ENCODE measurements at regions not wholly inside any gene's neighbourhood (a gene's known extent, or its start where the extent isn't known, plus 50 kb on each side); places are given as distances from the start of the nearest gene placed in this dataset.

DNA sequence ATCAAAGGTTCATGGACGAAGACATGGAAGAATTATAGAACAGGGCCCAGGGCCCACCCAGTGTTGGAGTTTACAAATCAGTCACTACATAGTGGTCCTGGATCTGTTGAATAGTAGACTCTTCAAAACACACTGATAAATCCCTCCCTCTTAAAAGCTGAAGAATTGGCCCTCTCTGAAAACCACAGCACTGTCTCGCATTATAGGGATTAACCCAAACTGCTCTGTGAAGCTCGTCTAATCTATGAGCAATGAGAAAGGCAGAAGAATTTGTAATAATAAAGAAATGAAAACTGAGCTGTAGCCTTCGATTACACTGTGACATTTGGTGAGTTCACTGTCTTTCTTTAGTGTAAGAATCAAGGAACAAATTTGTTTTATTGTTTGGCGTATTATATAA, 92.5 kb upstream of the ZFP42 start:
- ATAC-seq (ENCODE audit: low read depth) (no peak), DNase-seq (no peak)
- Histone ChIP-seq H3K36me3 (replicated peaks in 1 of 2; ENCODE audit: control extremely low read depth in 1 of 2, control insufficient read depth in 1 of 2, extremely low read depth in 1 of 2, insufficient read depth in 2 of 2, low read length in 1 of 2) (no peaks in the 10 kb centered on the region), H3K9me3 (ENCODE audit: control extremely low read depth in 1 of 3, control insufficient read depth in 2 of 3, insufficient read depth in 1 of 3, low read length in 2 of 3) (peaks cover 0 to 7% (median 1%) of the 10 kb centered on the region in 3 donors), H4K20me1 (ENCODE audit: control insufficient read depth, insufficient read depth, low read length, poor library complexity, severe bottlenecking) (no peaks in the 10 kb centered on the region), H2AFZ (ENCODE audit: insufficient read depth, low read depth, low read length, poor library complexity, severe bottlenecking) (no peak overlapping the region), H3K9ac (ENCODE audit: low read length) (no peak overlapping the region), H3K4me2 (replicated peaks; ENCODE audit: low read depth, low read length, poor library complexity, severe bottlenecking) (no peak overlapping the region), H3K79me2 (ENCODE audit: control insufficient read depth, insufficient read depth, low read length) (no peaks in the 10 kb centered on the region), H3K4me1 (ENCODE audit: control insufficient read depth in 2 of 2, insufficient read depth in 2 of 2, low read length in 2 of 2) (no peaks in the 10 kb centered on the region), H3K4me3 (ENCODE audit: control extremely low read depth in 1 of 5, extremely low read depth in 1 of 5, insufficient read depth in 1 of 5, low read depth in 2 of 5, low read length in 4 of 5) (no peak overlapping the region), H3K27ac (ENCODE audit: low read length in 2 of 2) (no peak overlapping the region), H3K27me3 (replicated peaks in 1 of 4; ENCODE audit: control extremely low read depth in 1 of 4, control insufficient read depth in 3 of 4, insufficient read depth in 4 of 4, low read length in 3 of 4) (no peaks in the 10 kb centered on the region)
- intact Hi-C loops (cut with micrococcal nuclease) = no loop called here
- no peak overlapping the region for H3K4me3 Mint-ChIP-seq
- ChIA-PET CTCF (no interaction called here), POLR2A (no interaction called here)
- TF ChIP-seq, protein P1, sequence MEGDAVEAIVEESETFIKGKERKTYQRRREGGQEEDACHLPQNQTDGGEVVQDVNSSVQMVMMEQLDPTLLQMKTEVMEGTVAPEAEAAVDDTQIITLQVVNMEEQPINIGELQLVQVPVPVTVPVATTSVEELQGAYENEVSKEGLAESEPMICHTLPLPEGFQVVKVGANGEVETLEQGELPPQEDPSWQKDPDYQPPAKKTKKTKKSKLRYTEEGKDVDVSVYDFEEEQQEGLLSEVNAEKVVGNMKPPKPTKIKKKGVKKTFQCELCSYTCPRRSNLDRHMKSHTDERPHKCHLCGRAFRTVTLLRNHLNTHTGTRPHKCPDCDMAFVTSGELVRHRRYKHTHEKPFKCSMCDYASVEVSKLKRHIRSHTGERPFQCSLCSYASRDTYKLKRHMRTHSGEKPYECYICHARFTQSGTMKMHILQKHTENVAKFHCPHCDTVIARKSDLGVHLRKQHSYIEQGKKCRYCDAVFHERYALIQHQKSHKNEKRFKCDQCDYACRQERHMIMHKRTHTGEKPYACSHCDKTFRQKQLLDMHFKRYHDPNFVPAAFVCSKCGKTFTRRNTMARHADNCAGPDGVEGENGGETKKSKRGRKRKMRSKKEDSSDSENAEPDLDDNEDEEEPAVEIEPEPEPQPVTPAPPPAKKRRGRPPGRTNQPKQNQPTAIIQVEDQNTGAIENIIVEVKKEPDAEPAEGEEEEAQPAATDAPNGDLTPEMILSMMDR (IDR thresholded peaks at IDR 0.05) = no peak
- TF ChIP-seq EZH2 (IDR thresholded peaks at IDR 0.05; ENCODE audit: borderline replicate concordance, insufficient read depth, low read depth, low read length, poor library complexity, severe bottlenecking) = no peak
- no peaks in the 10 kb centered on the region for H3K27me3 Mint-ChIP-seq
- 92% methylated on average over 2 of the region's 5 CpGs for WGBS (ENCODE audit: insufficient coverage)
- no peaks in the 10 kb centered on the region for H3K4me1 Mint-ChIP-seq
- H3K27ac Mint-ChIP-seq = no peak overlapping the region
- H3K9me3 Mint-ChIP-seq (ENCODE audit: insufficient read depth) = peaks cover 8% of the 10 kb centered on the region

- POLR2A ChIA-PET = no interaction called here
- no CpG with 5 or more reads among the region's 1 CpG for WGBS (ENCODE audit: insufficient coverage)
- no peak overlapping the region for H3K4me3 Mint-ChIP-seq
- no peak for TF ChIP-seq EZH2 (IDR thresholded peaks at IDR 0.05; ENCODE audit: borderline replicate concordance, insufficient read depth, low read depth, low read length, poor library complexity, severe bottlenecking)
- TF ChIP-seq, protein P1 (IDR thresholded peaks at IDR 0.05) = no peak
- H3K4me1 ChIP-seq (ENCODE audit: control insufficient read depth in 2 of 2, insufficient read depth in 2 of 2, low read length in 2 of 2) = no peaks in the 10 kb centered on the region
- H3K4me1 Mint-ChIP-seq = no peaks in the 10 kb centered on the region
- DNase-seq (no peak), ATAC-seq (ENCODE audit: low read depth) (no peak)
- H3K9me3 ChIP-seq (ENCODE audit: control extremely low read depth in 1 of 3, control insufficient read depth in 2 of 3, insufficient read depth in 1 of 3, low read length in 2 of 3) = peaks cover 0 to 7% (median 1%) of the 10 kb centered on the region in 3 donors
- H3K4me3 ChIP-seq (ENCODE audit: control extremely low read depth in 1 of 5, extremely low read depth in 1 of 5, insufficient read depth in 1 of 5, low read depth in 2 of 5, low read length in 4 of 5) = no peak overlapping the region
- no peaks in the 10 kb centered on the region for H3K36me3 ChIP-seq (replicated peaks in 1 of 2; ENCODE audit: control extremely low read depth in 1 of 2, control insufficient read depth in 1 of 2, extremely low read depth in 1 of 2, insufficient read depth in 2 of 2, low read length in 1 of 2)
- no peaks in the 10 kb centered on the region for H4K20me1 ChIP-seq (ENCODE audit: control insufficient read depth, insufficient read depth, low read length, poor library complexity, severe bottlenecking)
- H3K9me3 Mint-ChIP-seq (ENCODE audit: insufficient read depth) = peaks cover 8% of the 10 kb centered on the region
- H3K27ac Mint-ChIP-seq = no peak overlapping the region
- no peak overlapping the region for H3K9ac ChIP-seq (ENCODE audit: low read length)
- H3K27ac ChIP-seq (ENCODE audit: low read length in 2 of 2) = no peak overlapping the region
- H3K27me3 Mint-ChIP-seq = no peaks in the 10 kb centered on the region
- no peak overlapping the region for H3K4me2 ChIP-seq (replicated peaks; ENCODE audit: low read depth, low read length, poor library complexity, severe bottlenecking)
- H3K79me2 ChIP-seq (ENCODE audit: control insufficient read depth, insufficient read depth, low read length) = no peaks in the 10 kb centered on the region
- H2AFZ ChIP-seq (ENCODE audit: insufficient read depth, low read depth, low read length, poor library complexity, severe bottlenecking) = no peak overlapping the region
- intact Hi-C loops (cut with micrococcal nuclease) = no loop called here
- no peaks in the 10 kb centered on the region for H3K27me3 ChIP-seq (replicated peaks in 1 of 4; ENCODE audit: control extremely low read depth in 1 of 4, control insufficient read depth in 3 of 4, insufficient read depth in 4 of 4, low read length in 3 of 4)
- CTCF ChIA-PET = no interaction called here
Measured at GRCh38 chr4:187903700-187904099, 91.9 kb upstream of the ZFP42 start.

Measured in B cell (primary cell).